GM12878 (cell line): ENCODE measurements at regions not wholly inside any gene's neighbourhood (a gene's known extent, or its start where the extent isn't known, plus 50 kb on each side); places are given as distances from the start of the nearest gene placed in this dataset.

Source experiments
- ATAC-seq: fragments of 200-7000 bp; cut with Tn5 transposase; 3 replicates; pipeline ENCODE4 v1.9.1; 2020; ENCODE audit warnings: mild to moderate bottlenecking, moderate library complexity
- BruUV-seq: library from RNA; stranded (reverse); fragments of 400-500 nt; replicated peaks from 2 replicates; lab custom pipeline; 2021; lab: Mats Ljungman, UMichigan
- CTCF ChIA-PET: fragments of 300-600 bp; sonication (Branson Sonifier 250); formaldehyde crosslinking; extraction: SDS; loops from one replicate; lab custom pipeline; 2021; ENCODE audit warnings: inconsistent platforms; lab: Yijun Ruan, JAX
- POLR2A ChIA-PET: fragments of 350-600 bp; formaldehyde crosslinking; extraction: SDS; loops from one replicate; lab custom pipeline; 2021; ENCODE audit warnings: inconsistent platforms; lab: Charles Lee
- RAD21 ChIA-PET: fragments of 300-600 bp; sonication (Branson Sonifier 250); formaldehyde crosslinking; loops from one replicate; lab custom pipeline; 2023; ENCODE audit warnings: antibody characterized with exemption; ENCODE audit not compliant: unreplicated experiment; lab: Charles Lee
- SMC1A ChIA-PET: fragments of 300-600 bp; sonication (Branson Sonifier 250); formaldehyde crosslinking; loops from one replicate; lab custom pipeline; 2023; ENCODE audit not compliant: unreplicated experiment, uncharacterized antibody; lab: Charles Lee
- DNase-seq: peaks from one replicate; pipeline ENCODE4 v3.0.0-alpha.2; 2011; ENCODE audit warnings: low read depth, low spot score
- FAIRE-seq: peaks from 3 replicates; lab custom pipeline; 2011; peaks lifted over from hg19 to GRCh38; lab: Jason Lieb, UNC
- H2AFZ ChIP-seq: 2 replicates; pipeline ENCODE4 v1.6.0; 2011; ENCODE audit warnings: low read depth, low read length, control low read depth; ENCODE audit not compliant: control insufficient read depth
- H3K27ac ChIP-seq: 2 replicates; pipeline ENCODE4 v1.5.1; 2011; ENCODE audit warnings: control low read depth; ENCODE audit not compliant: control insufficient read depth, insufficient read depth
- H3K27me3 ChIP-seq, 2 experiments: replicated peaks in 1 of 2; 2 replicates each; pipeline versions ENCODE4 v1.6.0 to v1.6.1; 2011; ENCODE audit warnings: low read length in 1 of 2; ENCODE audit not compliant: control insufficient read depth in 2 of 2, insufficient read depth in 2 of 2
- H3K36me3 ChIP-seq, 2 experiments: 2 replicates each; pipeline ENCODE4 v1.5.1; 2011; ENCODE audit warnings: low read length in 1 of 2; ENCODE audit not compliant: control insufficient read depth in 2 of 2, insufficient read depth in 2 of 2
- H3K4me1 ChIP-seq: 2 replicates; pipeline ENCODE4 v1.6.1; 2011; ENCODE audit warnings: mild to moderate bottlenecking, low read length, moderate library complexity, mixed read lengths; ENCODE audit not compliant: control insufficient read depth, insufficient read depth
- H3K4me2 ChIP-seq: 2 replicates; pipeline ENCODE4 v1.6.0; 2011; ENCODE audit warnings: control low read depth; ENCODE audit not compliant: control insufficient read depth, insufficient read depth
- H3K4me3 ChIP-seq: fragments of 200-600 bp; sonication (generic); 2 replicates; pipeline ENCODE4 v1.5.1; 2016
- H3K79me2 ChIP-seq: 2 replicates; pipeline ENCODE4 v1.6.0; 2011; ENCODE audit warnings: low read length; ENCODE audit not compliant: control insufficient read depth, insufficient read depth
- H3K9ac ChIP-seq: 2 replicates; pipeline ENCODE4 v1.8.0; 2011; ENCODE audit warnings: low read length, control low read depth, mixed read lengths; ENCODE audit not compliant: control insufficient read depth, insufficient read depth
- H3K9me3 ChIP-seq: replicated peaks from 3 replicates; pipeline ENCODE4 v1.5.1; 2011; ENCODE audit warnings: mild to moderate bottlenecking, low read length; ENCODE audit not compliant: control insufficient read depth, insufficient read depth
- H4K20me1 ChIP-seq: 2 replicates; pipeline ENCODE4 v1.6.0; 2011; ENCODE audit not compliant: control insufficient read depth, insufficient read depth
- BCL11A ChIP-seq: IDR thresholded peaks from 2 replicates; pipeline ENCODE4 v1.6.1; 2011; ENCODE audit warnings: low read depth, low read length
- CEBPZ ChIP-seq: fragments of 150-350 bp; IDR thresholded peaks from 2 replicates; pipeline ENCODE4 v1.6.1; 2016; ENCODE audit warnings: low read depth, low read length
- EED ChIP-seq: sonication (generic); IDR thresholded peaks from 2 replicates; pipeline ENCODE4 v1.6.1; 2016; ENCODE audit warnings: antibody characterized with exemption, low read depth
- JUNB ChIP-seq: IDR thresholded peaks from 2 replicates; pipeline ENCODE4 v1.6.1; 2016; ENCODE audit warnings: antibody characterized with exemption, mild to moderate bottlenecking
- RCOR1 ChIP-seq: conservative IDR thresholded peaks from 2 replicates; pipeline ENCODE4 v1.6.1; 2012; ENCODE audit warnings: low read depth, low read length, improper control_type of control experiment
- RELB ChIP-seq: fragments of 450-650 bp; IDR thresholded peaks from 2 replicates; pipeline ENCODE4 v1.6.1; 2017; ENCODE audit warnings: low read depth, mild to moderate bottlenecking, moderate library complexity
- WGBS: methylation state at CpG from one replicate; pipeline ENCODE4 v1.1.6; 2016; ENCODE audit warnings: low lambda C conversion rate; ENCODE audit not compliant: insufficient replicate concordance, insufficient coverage; ENCODE audit errors: missing lambda C conversion rate; 5-methylcytosine and 5-hydroxymethylcytosine counted together
- in situ Hi-C: fragments of 300-500 bp; cut with MboI; formaldehyde crosslinking; loops from 9 replicates; pipeline ENCODE4 v1.14.3; 2018; ENCODE audit warnings: mixed read lengths
- intact Hi-C: fragments of 100-400 bp; cut with micrococcal nuclease; formaldehyde crosslinking; loops from one replicate; pipeline ENCODE4 v1.14.2; 2022; ENCODE audit not compliant: unreplicated experiment

- 27% methylated on average over 18 of the region's 18 CpGs for WGBS
- Histone ChIP-seq H3K4me1 (no peaks in the 10 kb centered on the region), H3K27ac (no peak overlapping the region), H3K36me3 (no peaks in the 10 kb centered on the region), H4K20me1 (no peaks in the 10 kb centered on the region), H3K9ac (no peak overlapping the region), H3K27me3 (no peaks in the 10 kb centered on the region), H3K4me2 (no peak overlapping the region), H3K9me3 (no peaks in the 10 kb centered on the region; the same call in 2 of the 3 replicates), H2AFZ (no peak overlapping the region), H3K4me3 (no peak overlapping the region), H3K79me2 (no peaks in the 10 kb centered on the region)
- no TSS peak for BruUV-seq
- intact Hi-C loops (no loop called here), in situ Hi-C loops (no loop called here)
- FAIRE-seq (no peak), DNase-seq (no peak), ATAC-seq (no peak)
- ChIA-PET RAD21 (no interaction called here), CTCF (no interaction called here), SMC1A (no interaction called here), POLR2A (interaction anchor here (0.7 kb wide), 1 partner anchor 189 kb away, joined by 3 read pairs; no protein-coding TSS in a partner anchor)
- TF ChIP-seq JUNB (no peak), EED (no peak), RELB (no peak), BCL11A (no peak), CEBPZ (no peak), RCOR1 (no peak)
Measured at GRCh38 chr22:49094858-49095257, 732.8 kb downstream of the BRD1 start.
